Neural cell (in vitro differentiated cells): ENCODE measurements at regions not wholly inside any gene's neighbourhood (a gene's known extent, or its start where the extent isn't known, plus 50 kb on each side); places are given as distances from the start of the nearest gene placed in this dataset.

Experiments used
- H2AFZ ChIP-seq: fragments of 200-600, 300-800 bp; sonication (generic), shearing (Covaris generic); 2 replicates; pipeline ENCODE4 v1.6.0; 2014; ENCODE audit warnings: low read depth, mild to moderate bottlenecking, antibody characterized with exemption, low read length, moderate library complexity
- H3F3A ChIP-seq: fragments of 200-600 bp; shearing (Covaris generic); 2 replicates; pipeline ENCODE4 v1.6.1; 2016; ENCODE audit warnings: mild to moderate bottlenecking, moderate library complexity, mixed read lengths, antibody characterized with exemption, low read length; ENCODE audit not compliant: insufficient read depth, poor library complexity, severe bottlenecking
- H3K27ac ChIP-seq: fragments of 200-600, 300-800 bp; sonication (generic), shearing (Covaris generic); 2 replicates; pipeline ENCODE4 v1.5.1; 2014; ENCODE audit warnings: mild to moderate bottlenecking, low read length, moderate library complexity
- H3K27me3 ChIP-seq: fragments of 300-800, 200-600 bp; sonication (generic), shearing (Covaris generic); 2 replicates; pipeline ENCODE4 v1.6.0; 2014; ENCODE audit warnings: mild to moderate bottlenecking, low read depth, low read length, moderate library complexity; ENCODE audit not compliant: insufficient read depth
- H3K36me3 ChIP-seq: fragments of 300-800, 200-600 bp; sonication (generic), shearing (Covaris generic); 2 replicates; pipeline ENCODE4 v1.5.1; 2014; ENCODE audit warnings: mild to moderate bottlenecking, antibody characterized with exemption, low read length, moderate library complexity; ENCODE audit not compliant: insufficient read depth
- H3K4me2 ChIP-seq: fragments of 300-800, 200-600 bp; sonication (generic), shearing (Covaris generic); 2 replicates; pipeline ENCODE4 v1.6.0; 2014; ENCODE audit warnings: mild to moderate bottlenecking, low read length
- H3K4me3 ChIP-seq: fragments of 300-800, 200-600 bp; sonication (generic), shearing (Covaris generic); 2 replicates; pipeline ENCODE4 v1.5.1; 2014; ENCODE audit warnings: mild to moderate bottlenecking, low read length, moderate library complexity
- H3K79me2 ChIP-seq: fragments of 200-600 bp; shearing (Covaris generic); replicated peaks from 2 replicates; pipeline ENCODE4 v1.6.0; 2014; ENCODE audit warnings: mild to moderate bottlenecking, low read length, moderate library complexity; ENCODE audit not compliant: insufficient read depth
- H3K9ac ChIP-seq: fragments of 300-800, 200-600 bp; sonication (generic), shearing (Covaris generic); 2 replicates; pipeline ENCODE4 v1.6.1; 2016; ENCODE audit warnings: mild to moderate bottlenecking, low read length, mixed read lengths
- H3K9me2 ChIP-seq: fragments of 200-600 bp; shearing (Covaris generic); 2 replicates; pipeline ENCODE4 v1.6.1; 2016; ENCODE audit warnings: mild to moderate bottlenecking, low read length, mixed read lengths; ENCODE audit not compliant: insufficient read depth
- H3K9me3 ChIP-seq: fragments of 200-600, 300-800 bp; sonication (generic), shearing (Covaris generic); 2 replicates; pipeline ENCODE4 v1.6.1; 2016; ENCODE audit warnings: mild to moderate bottlenecking, mixed run types, low read length, moderate library complexity, mixed read lengths
- H4K20me1 ChIP-seq: fragments of 200-600 bp; shearing (Covaris generic); 2 replicates; pipeline ENCODE4 v1.6.1; 2016; ENCODE audit warnings: mild to moderate bottlenecking, mixed run types; ENCODE audit not compliant: insufficient read depth
- CTCF ChIP-seq: fragments of 450-650 bp; IDR thresholded peaks from 2 replicates; pipeline ENCODE4 v1.5.1; 2014; ENCODE audit warnings: antibody characterized with exemption, mild to moderate bottlenecking, moderate library complexity; ENCODE audit not compliant: poor library complexity, severe bottlenecking
- EP300 ChIP-seq: fragments of 450-650 bp; conservative IDR thresholded peaks from 2 replicates; pipeline ENCODE4 v1.6.1; 2014; ENCODE audit warnings: antibody characterized with exemption, mild to moderate bottlenecking, moderate library complexity; ENCODE audit not compliant: poor library complexity, severe bottlenecking
- EZH2 ChIP-seq: fragments of 200-600, 300-800 bp; shearing (Covaris generic), sonication (generic); IDR thresholded peaks from 2 replicates; pipeline ENCODE4 v1.6.1; 2014; ENCODE audit warnings: antibody characterized with exemption, low read length, borderline replicate concordance, mild to moderate bottlenecking; ENCODE audit not compliant: insufficient read depth, poor library complexity, severe bottlenecking
- MXI1 ChIP-seq: fragments of 450-650 bp; conservative IDR thresholded peaks from 2 replicates; pipeline ENCODE4 v1.6.1; 2014; ENCODE audit warnings: antibody characterized with exemption, mild to moderate bottlenecking; ENCODE audit not compliant: poor library complexity, severe bottlenecking
- POLR2AphosphoS5 ChIP-seq: IDR thresholded peaks from 2 replicates; pipeline ENCODE4 v1.6.1; 2012
- RAD21 ChIP-seq: fragments of 450-650 bp; conservative IDR thresholded peaks from 2 replicates; pipeline ENCODE4 v1.6.1; 2014; ENCODE audit warnings: antibody characterized with exemption, mild to moderate bottlenecking, moderate library complexity
- REST ChIP-seq: IDR thresholded peaks from 2 replicates; pipeline ENCODE4 v1.6.1; 2012; ENCODE audit warnings: borderline replicate concordance
- SMC3 ChIP-seq: fragments of 450-650 bp; conservative IDR thresholded peaks from 2 replicates; pipeline ENCODE4 v1.6.1; 2014; ENCODE audit warnings: antibody characterized with exemption, mild to moderate bottlenecking, moderate library complexity; ENCODE audit not compliant: poor library complexity
- TAF1 ChIP-seq: IDR thresholded peaks from 2 replicates; pipeline ENCODE4 v1.6.1; 2012; ENCODE audit warnings: low read depth

GRCh38 chr18:5603153-5603552, 59.4 kb upstream of the EPB41L3 start:
- Histone ChIP-seq H2AFZ (no peak overlapping the region), H3K4me2 (no peak overlapping the region), H3K4me3 (no peak overlapping the region), H3K27me3 (no peaks in the 10 kb centered on the region), H3K9me2 (no peaks in the 10 kb centered on the region), H3K9me3 (no peaks in the 10 kb centered on the region), H3K27ac (no peak overlapping the region), H3K36me3 (no peaks in the 10 kb centered on the region), H4K20me1 (no peaks in the 10 kb centered on the region), H3K79me2 (no peaks in the 10 kb centered on the region), H3K9ac (no peak overlapping the region), H3F3A (no peaks in the 10 kb centered on the region)
- TF ChIP-seq EP300 (no peak), REST (no peak), TAF1 (no peak), SMC3 (no peak), POLR2AphosphoS5 (no peak), EZH2 (no peak), MXI1 (no peak), RAD21 (no peak), CTCF (no peak)

- H3K27me3 ChIP-seq = no peaks in the 10 kb centered on the region
- no peak overlapping the region for H3K4me3 ChIP-seq
- H3K9me3 ChIP-seq = no peaks in the 10 kb centered on the region
These were observed 57.4 kb upstream of the EPB41L3 start for GRCh38 chr18:5601188-5601624.

More at GRCh38 chr18:5601188-5601624, 57.4 kb upstream of the EPB41L3 start:
- H3K27ac ChIP-seq = no peak overlapping the region
- H3K36me3 ChIP-seq = no peaks in the 10 kb centered on the region
- no peaks in the 10 kb centered on the region for H3K79me2 ChIP-seq
- no peak overlapping the region for H2AFZ ChIP-seq
- no peaks in the 10 kb centered on the region for H3K9me2 ChIP-seq
- H3K4me2 ChIP-seq = no peak overlapping the region
- no peak overlapping the region for H3K9ac ChIP-seq
- H4K20me1 ChIP-seq = no peaks in the 10 kb centered on the region
- H3F3A ChIP-seq = no peaks in the 10 kb centered on the region
- no peak for TF ChIP-seq EP300
- TF ChIP-seq CTCF = no peak
- no peak for TF ChIP-seq REST
- TF ChIP-seq RAD21 = no peak
- no peak for TF ChIP-seq EZH2
- no peak for TF ChIP-seq MXI1
- no peak for TF ChIP-seq POLR2AphosphoS5
- TF ChIP-seq SMC3 = no peak
- TF ChIP-seq TAF1 = no peak
